GM20000 (cell line): ENCODE measurements at regions not wholly inside any gene's neighbourhood (a gene's known extent, or its start where the extent isn't known, plus 50 kb on each side); places are given as distances from the start of the nearest gene placed in this dataset.

Experiments
- DNase-seq: peaks from one replicate; pipeline ENCODE4 v3.0.0; 2012; ENCODE audit warnings: low spot score
- TF ChIP-seq, protein P1 (sequence below): IDR thresholded peaks from 2 replicates; pipeline ENCODE4 v1.5.1; 2012; ENCODE audit warnings: mild to moderate bottlenecking, control low read depth; ENCODE audit errors: extremely low read depth, missing control alignments

DNA sequence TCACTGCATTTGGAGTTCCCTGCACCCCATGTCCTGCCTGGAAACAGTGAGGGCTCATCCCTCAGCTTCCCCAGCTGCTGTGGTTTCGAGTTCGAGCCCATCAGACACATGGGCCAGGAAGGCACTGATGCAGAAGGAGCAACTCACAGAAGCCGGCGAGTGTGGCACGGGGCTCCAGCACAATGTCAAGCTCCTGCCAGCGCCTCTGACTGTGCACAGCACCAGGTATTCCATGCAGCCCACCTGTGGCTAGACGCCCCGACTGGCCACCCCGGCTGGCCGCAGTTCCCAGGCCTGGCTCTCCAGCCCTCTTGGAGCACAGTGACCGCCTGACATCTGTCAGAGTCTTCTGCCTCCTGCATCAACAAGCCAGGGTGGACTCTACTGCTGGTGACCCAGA lies 419.4 kb downstream of the SHANK2 start:
- no peak for DNase-seq
- TF ChIP-seq, protein P1, sequence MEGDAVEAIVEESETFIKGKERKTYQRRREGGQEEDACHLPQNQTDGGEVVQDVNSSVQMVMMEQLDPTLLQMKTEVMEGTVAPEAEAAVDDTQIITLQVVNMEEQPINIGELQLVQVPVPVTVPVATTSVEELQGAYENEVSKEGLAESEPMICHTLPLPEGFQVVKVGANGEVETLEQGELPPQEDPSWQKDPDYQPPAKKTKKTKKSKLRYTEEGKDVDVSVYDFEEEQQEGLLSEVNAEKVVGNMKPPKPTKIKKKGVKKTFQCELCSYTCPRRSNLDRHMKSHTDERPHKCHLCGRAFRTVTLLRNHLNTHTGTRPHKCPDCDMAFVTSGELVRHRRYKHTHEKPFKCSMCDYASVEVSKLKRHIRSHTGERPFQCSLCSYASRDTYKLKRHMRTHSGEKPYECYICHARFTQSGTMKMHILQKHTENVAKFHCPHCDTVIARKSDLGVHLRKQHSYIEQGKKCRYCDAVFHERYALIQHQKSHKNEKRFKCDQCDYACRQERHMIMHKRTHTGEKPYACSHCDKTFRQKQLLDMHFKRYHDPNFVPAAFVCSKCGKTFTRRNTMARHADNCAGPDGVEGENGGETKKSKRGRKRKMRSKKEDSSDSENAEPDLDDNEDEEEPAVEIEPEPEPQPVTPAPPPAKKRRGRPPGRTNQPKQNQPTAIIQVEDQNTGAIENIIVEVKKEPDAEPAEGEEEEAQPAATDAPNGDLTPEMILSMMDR: no peak

DNA sequence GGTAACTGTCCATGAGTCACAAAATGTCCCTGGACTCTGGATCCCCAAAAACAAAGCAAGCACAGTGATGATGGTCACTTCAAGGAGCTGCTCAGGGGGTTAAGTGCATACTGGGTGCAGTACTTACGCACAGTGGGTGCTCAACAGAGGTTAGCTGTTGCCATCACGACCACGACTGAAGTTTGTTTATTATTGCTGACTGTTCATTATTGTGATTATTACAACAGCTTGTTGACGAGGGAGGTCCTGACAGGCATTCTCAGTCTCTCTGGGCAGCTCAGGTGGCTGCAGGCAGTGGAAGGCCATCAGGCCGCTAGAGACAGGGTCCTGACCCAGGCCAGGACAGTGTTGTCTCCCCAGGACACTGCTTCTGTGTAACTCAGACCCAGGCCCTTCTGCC lies 418.8 kb downstream of the SHANK2 start:
- TF ChIP-seq, protein P1: no peak
- DNase-seq: no peak

DNA sequence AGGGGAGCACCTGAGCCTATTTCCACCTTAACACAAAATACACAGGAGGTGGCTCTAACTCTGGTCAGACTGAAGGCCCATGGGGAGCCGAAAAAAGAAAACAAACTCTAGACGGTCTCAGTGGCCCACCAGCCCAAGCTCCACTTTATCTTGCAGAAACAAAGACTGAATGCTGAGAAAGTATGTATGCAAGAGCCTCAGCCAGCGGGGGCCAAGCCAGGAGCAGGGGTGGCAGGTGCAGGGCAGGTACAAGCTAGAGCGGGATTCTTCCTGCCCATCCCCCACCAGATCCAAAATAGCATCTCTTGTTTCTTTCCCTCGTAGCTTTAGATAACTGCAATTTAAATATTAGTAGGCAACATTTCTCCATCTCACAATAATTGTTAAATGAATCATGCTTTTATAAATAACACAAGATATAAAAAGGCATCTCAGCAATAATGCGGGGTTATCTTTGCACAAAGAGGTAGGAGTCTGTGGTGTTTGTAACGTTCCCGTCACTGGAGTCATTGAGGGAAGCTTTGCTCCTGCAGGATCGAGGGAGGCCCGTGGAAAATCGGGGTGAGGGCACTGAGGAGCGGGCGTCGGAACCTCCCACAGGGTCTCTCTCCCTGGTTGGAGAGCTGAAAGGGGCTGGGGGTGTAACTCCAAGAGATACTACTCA lies 418.0 kb downstream of the SHANK2 start:
- TF ChIP-seq, protein P1: no peak
- no peak for DNase-seq

DNA sequence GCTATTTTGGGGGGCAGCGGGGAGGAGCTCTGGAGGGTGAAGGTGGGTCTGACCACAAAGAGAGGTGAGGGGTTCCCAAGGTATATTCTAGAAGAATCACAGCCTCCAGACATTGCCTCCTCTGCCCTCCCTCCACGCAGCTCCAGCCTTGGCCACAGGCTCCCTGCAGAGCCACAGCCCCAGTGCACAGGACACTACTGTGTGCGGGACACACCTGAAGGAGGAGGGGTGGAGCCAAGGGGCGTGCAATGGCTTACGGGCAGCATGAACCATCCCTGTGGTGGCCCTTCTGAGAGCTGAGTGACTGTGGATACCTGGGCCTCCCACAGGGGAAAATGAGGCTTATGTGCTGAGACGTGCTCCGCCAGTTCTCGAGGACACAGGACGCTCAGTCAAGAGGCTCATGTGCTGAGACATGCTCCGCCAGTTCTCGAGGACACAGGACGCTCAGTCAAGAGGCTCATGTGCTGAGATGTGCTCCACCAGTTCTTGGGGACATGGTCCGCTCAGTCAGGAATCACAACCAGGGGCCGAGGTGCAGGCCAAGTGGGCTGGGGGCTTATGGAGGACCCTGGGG lies 417.3 kb downstream of the SHANK2 start:
- no peak for DNase-seq
- TF ChIP-seq, protein P1: no peak

DNA sequence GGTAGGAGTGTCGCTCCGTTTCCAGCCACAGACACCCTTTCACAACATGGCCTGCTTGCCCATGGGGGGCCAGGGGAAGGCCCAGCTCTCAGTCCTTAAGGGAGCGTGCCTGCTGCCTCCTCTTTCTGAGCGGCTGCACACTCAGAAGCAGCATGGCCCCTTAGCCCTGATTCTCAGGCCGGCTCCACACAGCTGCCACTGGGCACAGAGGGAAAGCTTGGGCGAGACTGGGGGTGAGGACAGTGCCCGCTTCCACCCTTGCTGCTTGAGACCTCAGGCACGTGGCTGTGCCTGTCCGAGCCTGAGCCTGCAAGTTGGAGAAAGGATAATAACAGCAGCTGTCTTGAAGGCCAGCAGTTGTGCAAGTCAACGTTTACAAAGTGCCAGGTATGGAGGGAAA lies 416.3 kb downstream of the SHANK2 start:
- TF ChIP-seq, protein P1: no peak
- DNase-seq: no peak

DNA sequence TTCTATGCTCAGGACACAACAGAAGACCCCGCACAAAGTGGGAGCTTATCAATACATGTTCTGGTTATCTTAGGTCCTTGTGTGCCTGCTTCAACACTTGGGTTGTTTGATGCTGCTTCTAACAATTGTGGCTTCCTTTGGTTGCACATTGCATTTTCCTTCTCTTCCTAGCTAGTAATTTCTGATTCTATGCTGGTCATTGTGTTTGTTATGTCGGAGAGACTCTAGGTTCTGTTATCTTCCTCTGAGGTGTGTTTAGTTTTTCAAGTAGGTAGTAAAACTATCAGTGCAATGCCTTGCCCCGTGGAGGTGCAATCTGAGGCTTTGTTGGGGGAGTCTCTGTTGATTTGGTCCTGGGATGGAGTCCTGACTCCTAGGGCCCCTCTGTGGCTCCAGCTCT lies 414.2 kb downstream of the SHANK2 start:
- no peak for DNase-seq
- TF ChIP-seq, protein P1: no peak

DNA sequence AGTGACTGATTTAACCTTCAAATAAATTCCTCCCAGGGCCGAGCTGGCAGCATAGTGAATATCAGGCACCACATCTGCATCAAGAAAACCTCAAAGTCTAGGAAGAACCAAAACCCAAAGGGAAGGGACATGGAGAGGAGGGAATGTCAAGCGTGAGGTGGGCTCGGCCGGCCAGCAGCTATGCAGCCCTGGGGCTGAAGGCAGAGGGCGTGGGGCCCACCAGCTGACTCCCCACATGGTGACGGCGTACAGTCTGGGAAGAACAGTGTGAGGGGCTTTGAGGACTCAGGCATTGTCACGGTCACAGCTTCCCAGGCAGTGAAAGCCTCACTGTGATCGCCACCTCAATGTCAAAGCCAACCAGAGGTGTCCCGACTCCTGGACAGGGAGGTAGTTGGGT lies 412.5 kb downstream of the SHANK2 start:
- no peak for DNase-seq
- TF ChIP-seq, protein P1: no peak
